ENCODE measurements at regions not wholly inside any gene's neighbourhood (a gene's known extent, or its start where the extent isn't known, plus 50 kb on each side); places are given as distances from the start of the nearest gene placed in this dataset.

DNA sequence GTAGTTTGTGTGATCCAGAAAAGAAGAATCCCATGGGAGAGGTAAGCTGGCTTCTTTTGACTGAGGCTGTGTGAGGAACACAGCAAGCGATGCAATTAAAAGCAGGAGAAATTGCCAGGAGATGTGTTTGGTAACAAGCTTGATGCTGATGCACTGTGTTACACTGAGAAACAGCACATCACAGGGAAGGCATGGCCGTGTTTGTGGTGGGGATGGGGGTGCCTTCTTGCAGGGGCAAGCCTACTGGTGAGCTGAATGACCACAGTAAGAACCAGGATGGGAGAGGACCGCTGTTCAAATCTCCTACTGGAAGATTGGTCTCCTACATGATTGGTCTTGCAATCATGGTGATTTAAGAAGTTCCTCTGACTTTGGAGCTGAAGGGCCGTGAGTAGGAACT, 477.7 kb upstream of the HS6ST1 start:
- no peak for ATAC-seq
- intact Hi-C loops (cut with DNase I): no loop called here

GRCh38 chr2:128797092-128797491, 478.4 kb upstream of the HS6ST1 start:
- Histone ChIP-seq H3K4me1 (no peaks in the 10 kb centered on the region), H3K27me3 (no peaks in the 10 kb centered on the region), H3K9me3 (no peaks in the 10 kb centered on the region), H3K27ac (no peak overlapping the region), H3K4me3 (no peak overlapping the region), H3K36me3 (no peaks in the 10 kb centered on the region)
- DNase-seq: no peak
- intact Hi-C loops (cut with DNase I): no loop called here
- no peak for ATAC-seq
- TF ChIP-seq, protein P1, sequence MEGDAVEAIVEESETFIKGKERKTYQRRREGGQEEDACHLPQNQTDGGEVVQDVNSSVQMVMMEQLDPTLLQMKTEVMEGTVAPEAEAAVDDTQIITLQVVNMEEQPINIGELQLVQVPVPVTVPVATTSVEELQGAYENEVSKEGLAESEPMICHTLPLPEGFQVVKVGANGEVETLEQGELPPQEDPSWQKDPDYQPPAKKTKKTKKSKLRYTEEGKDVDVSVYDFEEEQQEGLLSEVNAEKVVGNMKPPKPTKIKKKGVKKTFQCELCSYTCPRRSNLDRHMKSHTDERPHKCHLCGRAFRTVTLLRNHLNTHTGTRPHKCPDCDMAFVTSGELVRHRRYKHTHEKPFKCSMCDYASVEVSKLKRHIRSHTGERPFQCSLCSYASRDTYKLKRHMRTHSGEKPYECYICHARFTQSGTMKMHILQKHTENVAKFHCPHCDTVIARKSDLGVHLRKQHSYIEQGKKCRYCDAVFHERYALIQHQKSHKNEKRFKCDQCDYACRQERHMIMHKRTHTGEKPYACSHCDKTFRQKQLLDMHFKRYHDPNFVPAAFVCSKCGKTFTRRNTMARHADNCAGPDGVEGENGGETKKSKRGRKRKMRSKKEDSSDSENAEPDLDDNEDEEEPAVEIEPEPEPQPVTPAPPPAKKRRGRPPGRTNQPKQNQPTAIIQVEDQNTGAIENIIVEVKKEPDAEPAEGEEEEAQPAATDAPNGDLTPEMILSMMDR (IDR thresholded peaks at IDR 0.05): no peak

More for the DNA sequence above, 477.7 kb upstream of the HS6ST1 start:
- H3K4me3 ChIP-seq: no peak overlapping the region
- no peaks in the 10 kb centered on the region for H3K36me3 ChIP-seq
- no peak for DNase-seq
- H3K4me1 ChIP-seq: no peaks in the 10 kb centered on the region
- no peaks in the 10 kb centered on the region for H3K9me3 ChIP-seq
- TF ChIP-seq, protein P1 (IDR thresholded peaks at IDR 0.05): no peak
- H3K27ac ChIP-seq: no peak overlapping the region
- H3K27me3 ChIP-seq: no peaks in the 10 kb centered on the region

- DNase-seq (peak in 1 of 4 donors; percentile 8), ATAC-seq (no peak)
- TF ChIP-seq, protein P1 (IDR thresholded peaks at IDR 0.05): no peak
- Histone ChIP-seq H3K9me3 (no peaks in the 10 kb centered on the region), H3K27ac (no peak overlapping the region), H3K4me3 (no peak overlapping the region), H3K36me3 (no peaks in the 10 kb centered on the region), H3K27me3 (no peaks in the 10 kb centered on the region), H3K4me1 (no peaks in the 10 kb centered on the region)
- intact Hi-C loops (cut with DNase I): no loop called here
Measured at GRCh38 chr2:128797533-128797932, 478.9 kb upstream of the HS6ST1 start.

- no peaks in the 10 kb centered on the region for H3K27me3 ChIP-seq
- TF ChIP-seq, protein P1 (IDR thresholded peaks at IDR 0.05): no peak
- no peak for ATAC-seq
- H3K4me3 ChIP-seq: no peak overlapping the region
- H3K9me3 ChIP-seq: no peaks in the 10 kb centered on the region
- H3K4me1 ChIP-seq: no peaks in the 10 kb centered on the region
- peak in 1 of 4 donors; percentile 10 for DNase-seq
- intact Hi-C loops (cut with DNase I): no loop called here
- no peaks in the 10 kb centered on the region for H3K36me3 ChIP-seq
- H3K27ac ChIP-seq: no peak overlapping the region
Measured at GRCh38 chr2:128797937-128798336, 479.3 kb upstream of the HS6ST1 start.

DNA sequence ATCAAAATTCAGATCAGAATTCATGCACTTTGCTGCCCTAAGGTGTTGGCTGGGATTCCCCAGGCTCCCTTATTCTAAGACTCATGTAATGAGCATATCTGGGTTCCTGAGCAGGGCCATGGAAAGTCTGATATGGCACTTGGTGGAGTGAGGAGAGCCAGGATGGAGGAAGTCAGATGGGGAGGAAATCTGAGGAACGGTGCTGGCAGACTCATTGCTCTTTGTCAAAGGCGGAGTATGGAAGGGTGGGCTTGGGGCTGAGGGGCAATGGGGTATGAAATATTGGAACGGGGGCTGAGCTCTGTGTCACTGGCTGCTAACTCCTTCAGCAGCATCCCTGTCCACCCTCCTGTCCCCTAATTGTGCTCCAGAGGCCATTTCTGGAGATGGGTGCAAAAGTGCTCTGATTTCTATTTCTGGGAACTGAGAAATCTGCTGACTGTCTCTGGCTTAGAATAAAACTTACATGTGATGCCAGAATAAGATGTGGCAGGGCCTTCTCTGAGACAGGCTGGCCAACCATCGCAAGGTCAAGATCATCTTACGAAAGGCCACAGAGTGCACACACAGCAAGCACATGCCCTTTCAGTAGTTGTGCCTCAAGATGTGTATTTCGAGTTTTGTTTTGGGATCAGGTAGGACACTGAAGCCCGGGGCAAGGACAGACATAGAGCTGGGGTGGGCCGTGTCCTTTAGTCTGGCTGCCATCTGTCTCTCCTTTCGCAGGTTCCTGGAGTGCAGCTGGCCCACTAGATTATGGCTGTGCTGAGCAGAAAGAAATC, 480.0 kb upstream of the HS6ST1 start:
- ATAC-seq: no peak
- Histone ChIP-seq H3K27ac (no peak overlapping the region), H3K36me3 (no peaks in the 10 kb centered on the region), H3K27me3 (no peaks in the 10 kb centered on the region), H3K4me1 (no peaks in the 10 kb centered on the region), H3K4me3 (no peak overlapping the region), H3K9me3 (no peaks in the 10 kb centered on the region)
- intact Hi-C loops (cut with DNase I): no loop called here
- TF ChIP-seq, protein P1 (IDR thresholded peaks at IDR 0.05): no peak
- peak in 1 of 4 donors; percentile 9 for DNase-seq
